ENCODE measurements at regions not wholly inside any gene's neighbourhood (a gene's known extent, or its start where the extent isn't known, plus 50 kb on each side); places are given as distances from the start of the nearest gene placed in this dataset.

DNA sequence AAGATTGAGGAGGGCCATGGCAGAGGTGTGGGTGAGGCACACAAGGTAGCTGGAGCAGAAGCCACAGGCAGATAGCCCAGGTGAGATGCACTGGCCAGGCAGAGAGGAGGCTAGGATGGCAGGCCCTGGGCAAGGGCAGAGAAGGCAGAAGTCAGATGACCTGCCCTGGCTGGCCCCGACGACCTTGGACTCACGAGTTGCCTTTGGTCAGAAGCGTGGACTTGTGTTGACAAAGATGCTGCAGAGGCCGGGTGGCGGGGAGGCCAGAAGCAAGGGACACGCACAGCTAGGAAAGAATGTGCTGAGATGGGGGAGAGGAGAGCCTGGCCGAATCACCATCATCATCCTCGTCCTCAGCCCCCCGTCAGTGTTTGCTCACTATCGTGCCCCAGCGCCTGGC, 123.7 kb downstream of the RBFOX3 start (continued):
- TF ChIP-seq LRRFIP1 (CRISPR knock-in tag; conservative IDR thresholded peaks at IDR 0.05) (no peak), BHLHE40 (IDR thresholded peaks at IDR 0.05; ENCODE audit: low read length) (peak; percentile 82), HNRNPL (IDR thresholded peaks at IDR 0.05; ENCODE audit: low read depth, low read length) (0 out of 2 replicates have a peak, but pooled peaks have one; percentile 26), ELF1 (CRISPR knock-in tag; IDR thresholded peaks at IDR 0.05) (no peak), ESRRA (CRISPR knock-in tag; IDR thresholded peaks at IDR 0.05; ENCODE audit: low read depth) (peak; percentile 76; the same call in 1 of the 2 replicates), FOXA3 (CRISPR knock-in tag; IDR thresholded peaks at IDR 0.05) (peak; percentile 49; the same call in 1 of the 2 replicates), PLRG1 (conservative IDR thresholded peaks at IDR 0.05) (no peak), HNF4A (CRISPR knock-in tag; IDR thresholded peaks at IDR 0.05) (peak; percentile 74), SALL1 (CRISPR knock-in tag; IDR thresholded peaks at IDR 0.05) (peak; percentile 22; the same call in 1 of the 2 replicates)
- TF ChIP-seq, protein P1, sequence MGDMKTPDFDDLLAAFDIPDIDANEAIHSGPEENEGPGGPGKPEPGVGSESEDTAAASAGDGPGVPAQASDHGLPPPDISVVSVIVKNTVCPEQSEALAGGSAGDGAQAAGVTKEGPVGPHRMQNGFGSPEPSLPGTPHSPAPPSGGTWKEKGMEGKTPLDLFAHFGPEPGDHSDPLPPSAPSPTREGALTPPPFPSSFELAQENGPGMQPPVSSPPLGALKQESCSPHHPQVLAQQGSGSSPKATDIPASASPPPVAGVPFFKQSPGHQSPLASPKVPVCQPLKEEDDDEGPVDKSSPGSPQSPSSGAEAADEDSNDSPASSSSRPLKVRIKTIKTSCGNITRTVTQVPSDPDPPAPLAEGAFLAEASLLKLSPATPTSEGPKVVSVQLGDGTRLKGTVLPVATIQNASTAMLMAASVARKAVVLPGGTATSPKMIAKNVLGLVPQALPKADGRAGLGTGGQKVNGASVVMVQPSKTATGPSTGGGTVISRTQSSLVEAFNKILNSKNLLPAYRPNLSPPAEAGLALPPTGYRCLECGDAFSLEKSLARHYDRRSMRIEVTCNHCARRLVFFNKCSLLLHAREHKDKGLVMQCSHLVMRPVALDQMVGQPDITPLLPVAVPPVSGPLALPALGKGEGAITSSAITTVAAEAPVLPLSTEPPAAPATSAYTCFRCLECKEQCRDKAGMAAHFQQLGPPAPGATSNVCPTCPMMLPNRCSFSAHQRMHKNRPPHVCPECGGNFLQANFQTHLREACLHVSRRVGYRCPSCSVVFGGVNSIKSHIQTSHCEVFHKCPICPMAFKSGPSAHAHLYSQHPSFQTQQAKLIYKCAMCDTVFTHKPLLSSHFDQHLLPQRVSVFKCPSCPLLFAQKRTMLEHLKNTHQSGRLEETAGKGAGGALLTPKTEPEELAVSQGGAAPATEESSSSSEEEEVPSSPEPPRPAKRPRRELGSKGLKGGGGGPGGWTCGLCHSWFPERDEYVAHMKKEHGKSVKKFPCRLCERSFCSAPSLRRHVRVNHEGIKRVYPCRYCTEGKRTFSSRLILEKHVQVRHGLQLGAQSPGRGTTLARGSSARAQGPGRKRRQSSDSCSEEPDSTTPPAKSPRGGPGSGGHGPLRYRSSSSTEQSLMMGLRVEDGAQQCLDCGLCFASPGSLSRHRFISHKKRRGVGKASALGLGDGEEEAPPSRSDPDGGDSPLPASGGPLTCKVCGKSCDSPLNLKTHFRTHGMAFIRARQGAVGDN (CRISPR knock-in tag; IDR thresholded peaks at IDR 0.05), result peak; percentile 35; the same call in 1 of the 2 replicates
- TF ChIP-seq, protein P2, sequence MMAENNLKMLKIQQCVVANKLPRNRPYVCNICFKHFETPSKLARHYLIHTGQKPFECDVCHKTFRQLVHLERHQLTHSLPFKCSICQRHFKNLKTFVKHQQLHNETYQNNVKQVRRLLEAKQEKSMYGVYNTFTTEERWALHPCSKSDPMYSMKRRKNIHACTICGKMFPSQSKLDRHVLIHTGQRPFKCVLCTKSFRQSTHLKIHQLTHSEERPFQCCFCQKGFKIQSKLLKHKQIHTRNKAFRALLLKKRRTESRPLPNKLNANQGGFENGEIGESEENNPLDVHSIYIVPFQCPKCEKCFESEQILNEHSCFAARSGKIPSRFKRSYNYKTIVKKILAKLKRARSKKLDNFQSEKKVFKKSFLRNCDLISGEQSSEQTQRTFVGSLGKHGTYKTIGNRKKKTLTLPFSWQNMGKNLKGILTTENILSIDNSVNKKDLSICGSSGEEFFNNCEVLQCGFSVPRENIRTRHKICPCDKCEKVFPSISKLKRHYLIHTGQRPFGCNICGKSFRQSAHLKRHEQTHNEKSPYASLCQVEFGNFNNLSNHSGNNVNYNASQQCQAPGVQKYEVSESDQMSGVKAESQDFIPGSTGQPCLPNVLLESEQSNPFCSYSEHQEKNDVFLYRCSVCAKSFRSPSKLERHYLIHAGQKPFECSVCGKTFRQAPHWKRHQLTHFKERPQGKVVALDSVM (CRISPR knock-in tag; IDR thresholded peaks at IDR 0.05), result 0 out of 2 replicates have a peak, but pooled peaks have one; percentile 25
- TF ChIP-seq, protein P3, sequence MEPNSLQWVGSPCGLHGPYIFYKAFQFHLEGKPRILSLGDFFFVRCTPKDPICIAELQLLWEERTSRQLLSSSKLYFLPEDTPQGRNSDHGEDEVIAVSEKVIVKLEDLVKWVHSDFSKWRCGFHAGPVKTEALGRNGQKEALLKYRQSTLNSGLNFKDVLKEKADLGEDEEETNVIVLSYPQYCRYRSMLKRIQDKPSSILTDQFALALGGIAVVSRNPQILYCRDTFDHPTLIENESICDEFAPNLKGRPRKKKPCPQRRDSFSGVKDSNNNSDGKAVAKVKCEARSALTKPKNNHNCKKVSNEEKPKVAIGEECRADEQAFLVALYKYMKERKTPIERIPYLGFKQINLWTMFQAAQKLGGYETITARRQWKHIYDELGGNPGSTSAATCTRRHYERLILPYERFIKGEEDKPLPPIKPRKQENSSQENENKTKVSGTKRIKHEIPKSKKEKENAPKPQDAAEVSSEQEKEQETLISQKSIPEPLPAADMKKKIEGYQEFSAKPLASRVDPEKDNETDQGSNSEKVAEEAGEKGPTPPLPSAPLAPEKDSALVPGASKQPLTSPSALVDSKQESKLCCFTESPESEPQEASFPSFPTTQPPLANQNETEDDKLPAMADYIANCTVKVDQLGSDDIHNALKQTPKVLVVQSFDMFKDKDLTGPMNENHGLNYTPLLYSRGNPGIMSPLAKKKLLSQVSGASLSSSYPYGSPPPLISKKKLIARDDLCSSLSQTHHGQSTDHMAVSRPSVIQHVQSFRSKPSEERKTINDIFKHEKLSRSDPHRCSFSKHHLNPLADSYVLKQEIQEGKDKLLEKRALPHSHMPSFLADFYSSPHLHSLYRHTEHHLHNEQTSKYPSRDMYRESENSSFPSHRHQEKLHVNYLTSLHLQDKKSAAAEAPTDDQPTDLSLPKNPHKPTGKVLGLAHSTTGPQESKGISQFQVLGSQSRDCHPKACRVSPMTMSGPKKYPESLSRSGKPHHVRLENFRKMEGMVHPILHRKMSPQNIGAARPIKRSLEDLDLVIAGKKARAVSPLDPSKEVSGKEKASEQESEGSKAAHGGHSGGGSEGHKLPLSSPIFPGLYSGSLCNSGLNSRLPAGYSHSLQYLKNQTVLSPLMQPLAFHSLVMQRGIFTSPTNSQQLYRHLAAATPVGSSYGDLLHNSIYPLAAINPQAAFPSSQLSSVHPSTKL (CRISPR knock-in tag; IDR thresholded peaks at IDR 0.05), result peak; percentile 23; the same call in 1 of the 2 replicates

All from HepG2 (cell line).